SU-DHL-6 (cell line): ENCODE measurements at regions not wholly inside any gene's neighbourhood (a gene's known extent, or its start where the extent isn't known, plus 50 kb on each side); places are given as distances from the start of the nearest gene placed in this dataset.

Experiments
- H2AFZ ChIP-seq: fragments of 200-600 bp; sonication (generic); 2 replicates; pipeline ENCODE4 v1.6.1; 2014; ENCODE audit warnings: low read depth, mild to moderate bottlenecking, moderate library complexity, mixed read lengths, antibody characterized with exemption, low read length; ENCODE audit not compliant: severe bottlenecking
- H3F3A ChIP-seq: fragments of 200-600 bp; shearing (Covaris generic); 2 replicates; pipeline ENCODE4 v1.6.0; 2016; ENCODE audit warnings: antibody characterized with exemption, mild to moderate bottlenecking; ENCODE audit not compliant: insufficient read depth
- H3K27ac ChIP-seq: fragments of 200-600 bp; sonication (generic); 2 replicates; pipeline ENCODE4 v1.5.1; 2016; ENCODE audit warnings: low read depth, mild to moderate bottlenecking, low read length, moderate library complexity, mixed read lengths
- H3K27me3 ChIP-seq: fragments of 200-600 bp; sonication (generic), shearing (Covaris generic); 2 replicates; pipeline ENCODE4 v1.6.0; 2014; ENCODE audit warnings: mild to moderate bottlenecking, low read length
- H3K36me3 ChIP-seq: fragments of 200-600 bp; sonication (generic); 2 replicates; pipeline ENCODE4 v1.6.1; 2014; ENCODE audit warnings: mild to moderate bottlenecking, low read length, mixed read lengths
- H3K4me2 ChIP-seq: fragments of 300-600, 200-600 bp; shearing (Covaris generic), sonication (generic); 2 replicates; pipeline ENCODE4 v1.6.0; 2014; ENCODE audit warnings: low read length, low read depth, mild to moderate bottlenecking; ENCODE audit not compliant: poor library complexity, severe bottlenecking
- H3K4me3 ChIP-seq: fragments of 200-600 bp; sonication (generic); 2 replicates; pipeline ENCODE4 v1.5.1; 2014; ENCODE audit warnings: antibody characterized with exemption, low read length, mild to moderate bottlenecking, mixed read lengths; ENCODE audit not compliant: insufficient read depth, poor library complexity, severe bottlenecking
- H3K79me2 ChIP-seq: fragments of 200-600 bp; sonication (generic); 2 replicates; pipeline ENCODE4 v1.6.1; 2014; ENCODE audit warnings: mild to moderate bottlenecking, low read length, moderate library complexity; ENCODE audit not compliant: insufficient read depth
- H3K9ac ChIP-seq: fragments of 200-600 bp; sonication (generic); 2 replicates; pipeline ENCODE4 v1.7.0; 2014; ENCODE audit warnings: mild to moderate bottlenecking, low read length
- H3K9me2 ChIP-seq: fragments of 200-600 bp; sonication (generic); replicated peaks from 2 replicates; pipeline ENCODE4 v1.6.1; 2014; ENCODE audit warnings: low read length; ENCODE audit not compliant: insufficient read depth
- H3K9me3 ChIP-seq: fragments of 200-600 bp; sonication (generic); 2 replicates; pipeline ENCODE4 v1.6.1; 2014; ENCODE audit warnings: low read length, mixed read lengths; ENCODE audit not compliant: insufficient read depth
- H4K20me1 ChIP-seq: fragments of 200-600 bp; sonication (generic); 2 replicates; pipeline ENCODE4 v1.6.1; 2014; ENCODE audit warnings: low read depth, mild to moderate bottlenecking, antibody characterized with exemption, low read length, moderate library complexity, mixed read lengths
- EZH2phosphoT487 ChIP-seq: fragments of 200-600 bp; sonication (generic), shearing (Covaris generic); conservative IDR thresholded peaks from 2 replicates; pipeline ENCODE4 v1.6.1; 2018; ENCODE audit warnings: mild to moderate bottlenecking, antibody characterized with exemption, low read length, moderate library complexity, mixed read lengths
- TF ChIP-seq, protein P1 (sequence below): fragments of 200-600 bp; sonication (generic); IDR thresholded peaks from one replicate; pipeline ENCODE4 v1.5.1; 2017; ENCODE audit warnings: antibody characterized with exemption, mild to moderate bottlenecking, low read length, moderate library complexity; ENCODE audit not compliant: insufficient read depth, poor library complexity, severe bottlenecking

GRCh38 chr18:7168408-7168807, 50.8 kb upstream of the LAMA1 start:
- H3K4me2 ChIP-seq = no peak overlapping the region
- H3K27me3 ChIP-seq = no peaks in the 10 kb centered on the region
- H3K9me3 ChIP-seq = no peaks in the 10 kb centered on the region
- no peaks in the 10 kb centered on the region for H3F3A ChIP-seq
- no peak overlapping the region for H3K27ac ChIP-seq
- no peaks in the 10 kb centered on the region for H3K36me3 ChIP-seq
- no peaks in the 10 kb centered on the region for H3K9me2 ChIP-seq
- no peak overlapping the region for H2AFZ ChIP-seq
- TF ChIP-seq, protein P1, sequence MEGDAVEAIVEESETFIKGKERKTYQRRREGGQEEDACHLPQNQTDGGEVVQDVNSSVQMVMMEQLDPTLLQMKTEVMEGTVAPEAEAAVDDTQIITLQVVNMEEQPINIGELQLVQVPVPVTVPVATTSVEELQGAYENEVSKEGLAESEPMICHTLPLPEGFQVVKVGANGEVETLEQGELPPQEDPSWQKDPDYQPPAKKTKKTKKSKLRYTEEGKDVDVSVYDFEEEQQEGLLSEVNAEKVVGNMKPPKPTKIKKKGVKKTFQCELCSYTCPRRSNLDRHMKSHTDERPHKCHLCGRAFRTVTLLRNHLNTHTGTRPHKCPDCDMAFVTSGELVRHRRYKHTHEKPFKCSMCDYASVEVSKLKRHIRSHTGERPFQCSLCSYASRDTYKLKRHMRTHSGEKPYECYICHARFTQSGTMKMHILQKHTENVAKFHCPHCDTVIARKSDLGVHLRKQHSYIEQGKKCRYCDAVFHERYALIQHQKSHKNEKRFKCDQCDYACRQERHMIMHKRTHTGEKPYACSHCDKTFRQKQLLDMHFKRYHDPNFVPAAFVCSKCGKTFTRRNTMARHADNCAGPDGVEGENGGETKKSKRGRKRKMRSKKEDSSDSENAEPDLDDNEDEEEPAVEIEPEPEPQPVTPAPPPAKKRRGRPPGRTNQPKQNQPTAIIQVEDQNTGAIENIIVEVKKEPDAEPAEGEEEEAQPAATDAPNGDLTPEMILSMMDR = no peak
- TF ChIP-seq EZH2phosphoT487 = no peak
- H4K20me1 ChIP-seq = no peaks in the 10 kb centered on the region
- no peak overlapping the region for H3K4me3 ChIP-seq
- no peak overlapping the region for H3K9ac ChIP-seq
- H3K79me2 ChIP-seq = no peaks in the 10 kb centered on the region
